Body of pancreas (tissue), 4 donors: ENCODE measurements at regions not wholly inside any gene's neighbourhood (a gene's known extent, or its start where the extent isn't known, plus 50 kb on each side); places are given as distances from the start of the nearest gene placed in this dataset.

Experiments
- CTCF ChIP-seq, 7 experiments: fragments of 450-650 bp in 4 of 7; fragments of 200-600 bp in 3 of 7; sonication (generic) in 3 of 7; IDR thresholded peaks; one replicate each; pipeline ENCODE4 v1.5.1; 2016 to 2019; ENCODE audit warnings: antibody characterized with exemption in 7 of 7
- POLR2A ChIP-seq, 3 donors: fragments of 450-650 bp; IDR thresholded peaks; one replicate each; pipeline ENCODE4 v1.6.1; 2016; ENCODE audit warnings: antibody characterized with exemption in 3 of 3, mild to moderate bottlenecking in 2 of 3

GRCh38 chr4:31959972-31960371 lies 1239.8 kb downstream of the PCDH7 start:
- no peak for TF ChIP-seq CTCF (IDR thresholded peaks at IDR 0.05)
- no peak for TF ChIP-seq POLR2A (IDR thresholded peaks at IDR 0.05)
